IPS-15b (cell line): ENCODE measurements at regions not wholly inside any gene's neighbourhood (a gene's known extent, or its start where the extent isn't known, plus 50 kb on each side); places are given as distances from the start of the nearest gene placed in this dataset.

Experiments used
- H3K27me3 ChIP-seq: one replicate; pipeline ENCODE4 v1.6.1; 2013; ENCODE audit warnings: low read length; ENCODE audit not compliant: control insufficient read depth, insufficient read depth
- H3K36me3 ChIP-seq: one replicate; pipeline ENCODE4 v1.6.1; 2013; ENCODE audit warnings: low read length; ENCODE audit not compliant: control insufficient read depth, insufficient read depth
- H3K4me1 ChIP-seq: one replicate; pipeline ENCODE4 v1.6.1; 2013; ENCODE audit warnings: mild to moderate bottlenecking, low read length; ENCODE audit not compliant: control insufficient read depth, insufficient read depth
- H3K4me3 ChIP-seq: one replicate; pipeline ENCODE4 v1.5.1; 2013; ENCODE audit warnings: low read depth, low read length
- H3K9ac ChIP-seq: one replicate; pipeline ENCODE4 v1.6.1; 2013; ENCODE audit warnings: low read depth, mild to moderate bottlenecking, low read length
- H3K9me3 ChIP-seq: one replicate; pipeline ENCODE4 v1.6.1; 2013; ENCODE audit warnings: mild to moderate bottlenecking, low read length; ENCODE audit not compliant: control insufficient read depth, insufficient read depth

GRCh38 chr17:69605571-69605970 is 191.1 kb downstream of the MAP2K6 start:
- peaks cover 5% of the 10 kb centered on the region for H3K4me1 ChIP-seq
- no peak overlapping the region for H3K4me3 ChIP-seq
- H3K9ac ChIP-seq, result no peak overlapping the region
- no peaks in the 10 kb centered on the region for H3K36me3 ChIP-seq
- no peaks in the 10 kb centered on the region for H3K27me3 ChIP-seq
- no peaks in the 10 kb centered on the region for H3K9me3 ChIP-seq

GRCh38 chr17:69606142-69606800 is 191.8 kb downstream of the MAP2K6 start:
- Histone ChIP-seq H3K36me3 (no peaks in the 10 kb centered on the region), H3K9ac (no peak overlapping the region), H3K9me3 (no peaks in the 10 kb centered on the region), H3K4me3 (no peak overlapping the region), H3K4me1 (peaks cover 5% of the 10 kb centered on the region), H3K27me3 (no peaks in the 10 kb centered on the region)

GRCh38 chr17:69607162-69607834 is 192.8 kb downstream of the MAP2K6 start:
- Histone ChIP-seq H3K4me1 (peaks cover 5% of the 10 kb centered on the region), H3K4me3 (no peak overlapping the region), H3K9ac (no peak overlapping the region), H3K36me3 (no peaks in the 10 kb centered on the region), H3K27me3 (no peaks in the 10 kb centered on the region), H3K9me3 (no peaks in the 10 kb centered on the region)

GRCh38 chr17:69608141-69608540 is 193.6 kb downstream of the MAP2K6 start:
- no peaks in the 10 kb centered on the region for H3K27me3 ChIP-seq
- no peaks in the 10 kb centered on the region for H3K36me3 ChIP-seq
- no peak overlapping the region for H3K4me3 ChIP-seq
- peaks cover 5% of the 10 kb centered on the region for H3K4me1 ChIP-seq
- no peak overlapping the region for H3K9ac ChIP-seq
- H3K9me3 ChIP-seq, result no peaks in the 10 kb centered on the region

GRCh38 chr17:69608808-69609472 is 194.4 kb downstream of the MAP2K6 start:
- no peak overlapping the region for H3K4me3 ChIP-seq
- H3K9ac ChIP-seq, result no peak overlapping the region

GRCh38 chr17:69609473-69610305 is 195.2 kb downstream of the MAP2K6 start:
- Histone ChIP-seq H3K27me3 (no peaks in the 10 kb centered on the region), H3K36me3 (no peaks in the 10 kb centered on the region)

More at GRCh38 chr17:69608808-69609472, 194.4 kb downstream of the MAP2K6 start:
- H3K9me3 ChIP-seq, result no peaks in the 10 kb centered on the region
- H3K27me3 ChIP-seq, result no peaks in the 10 kb centered on the region
- H3K4me1 ChIP-seq, result peaks cover 5% of the 10 kb centered on the region
- no peaks in the 10 kb centered on the region for H3K36me3 ChIP-seq

GRCh38 chr17:69620363-69620762 is 205.9 kb downstream of the MAP2K6 start:
- Histone ChIP-seq H3K4me1 (no peaks in the 10 kb centered on the region), H3K36me3 (no peaks in the 10 kb centered on the region), H3K9ac (no peak overlapping the region)

More at GRCh38 chr17:69609473-69610305, 195.2 kb downstream of the MAP2K6 start:
- H3K4me1 ChIP-seq, result peaks cover 5% of the 10 kb centered on the region
- no peak overlapping the region for H3K4me3 ChIP-seq
- H3K9me3 ChIP-seq, result no peaks in the 10 kb centered on the region
- H3K9ac ChIP-seq, result no peak overlapping the region

GRCh38 chr17:69625474-69625873 is 211.0 kb downstream of the MAP2K6 start:
- no peaks in the 10 kb centered on the region for H3K4me1 ChIP-seq
- H3K4me3 ChIP-seq, result no peak overlapping the region
- H3K27me3 ChIP-seq, result no peaks in the 10 kb centered on the region
- H3K9me3 ChIP-seq, result no peaks in the 10 kb centered on the region
- H3K36me3 ChIP-seq, result no peaks in the 10 kb centered on the region
- H3K9ac ChIP-seq, result no peak overlapping the region

More at GRCh38 chr17:69620363-69620762, 205.9 kb downstream of the MAP2K6 start:
- Histone ChIP-seq H3K27me3 (no peaks in the 10 kb centered on the region), H3K9me3 (no peaks in the 10 kb centered on the region), H3K4me3 (no peak overlapping the region)

- Histone ChIP-seq H3K4me3 (no peak overlapping the region), H3K27me3 (no peaks in the 10 kb centered on the region), H3K36me3 (no peaks in the 10 kb centered on the region), H3K9me3 (no peaks in the 10 kb centered on the region), H3K9ac (no peak overlapping the region), H3K4me1 (no peaks in the 10 kb centered on the region)
These were observed 215.6 kb downstream of the MAP2K6 start for GRCh38 chr17:69630056-69630635.

GRCh38 chr17:69634844-69635243 is 220.3 kb downstream of the MAP2K6 start:
- Histone ChIP-seq H3K4me3 (no peak overlapping the region), H3K36me3 (no peaks in the 10 kb centered on the region), H3K9me3 (no peaks in the 10 kb centered on the region), H3K27me3 (no peaks in the 10 kb centered on the region), H3K9ac (no peak overlapping the region), H3K4me1 (no peaks in the 10 kb centered on the region)
